Stomach (tissue), 8 donors: ENCODE measurements at regions not wholly inside any gene's neighbourhood (a gene's known extent, or its start where the extent isn't known, plus 50 kb on each side); places are given as distances from the start of the nearest gene placed in this dataset.

Source experiments
- DNase-seq, 2 donors: peaks; one replicate each; pipeline versions ENCODE4 v3.0.0 to v3.0.0-alpha.2; 2013 to 2019
- H3K27ac ChIP-seq, 5 donors: fragments of 200-600 bp in 4 of 5; sonication (generic) in 4 of 5; one replicate each; pipeline ENCODE4 v1.5.1; 2013 to 2019; ENCODE audit warnings: mild to moderate bottlenecking in 1 of 5, moderate library complexity in 1 of 5
- H3K27me3 ChIP-seq, 3 donors: fragments of 200-600 bp; sonication (generic); one replicate each; pipeline ENCODE4 v1.5.1; 2017 to 2019; ENCODE audit warnings: mixed run types in 1 of 3
- H3K36me3 ChIP-seq, 4 donors: fragments of 200-600 bp; sonication (generic); 1 replicate in 3 of 4; 2 replicates in 1 of 4; pipeline ENCODE4 v1.5.1; 2016 to 2019
- H3K4me1 ChIP-seq, 4 donors: fragments of 200-600 bp; sonication (generic); one replicate each; pipeline ENCODE4 v1.5.1; 2016 to 2019
- H3K4me3 ChIP-seq, 4 donors: fragments of 200-600 bp; sonication (generic) in 3 of 4; one replicate each; pipeline ENCODE4 v1.5.1; 2016 to 2019; ENCODE audit warnings: mild to moderate bottlenecking in 1 of 4
- H3K9me3 ChIP-seq, 4 donors: fragments of 200-600 bp; sonication (generic); one replicate each; pipeline ENCODE4 v1.5.1; 2016 to 2019
- CTCF ChIP-seq, 7 experiments: fragments of 450-650 bp in 4 of 7; fragments of 200-600 bp in 3 of 7; sonication (generic) in 3 of 7; IDR thresholded peaks; one replicate each; pipeline ENCODE4 v1.5.1; 2016 to 2019; ENCODE audit warnings: antibody characterized with exemption in 7 of 7, control low read depth in 2 of 7, mild to moderate bottlenecking in 1 of 7
- EP300 ChIP-seq: sonication (generic); formaldehyde crosslinking; IDR thresholded peaks from one replicate; pipeline ENCODE4 v1.6.1; 2017; ENCODE audit warnings: antibody characterized with exemption
- POLR2A ChIP-seq, 4 donors: fragments of 450-650 bp; IDR thresholded peaks; one replicate each; pipeline ENCODE4 v1.6.1; 2016; ENCODE audit warnings: antibody characterized with exemption in 4 of 4, control low read depth in 2 of 4, mild to moderate bottlenecking in 1 of 4, moderate library complexity in 1 of 4
- POLR2AphosphoS5 ChIP-seq, 3 donors: sonication (generic); formaldehyde crosslinking; IDR thresholded peaks; one replicate each; pipeline ENCODE4 v1.6.1; 2016; ENCODE audit warnings: antibody characterized with exemption in 3 of 3
- WGBS, 5 donors: extraction: QIAGEN DNeasy Blood & Tissue Kit in 3 of 5; methylation state at CpG; one replicate each; pipeline versions ENCODE4 v1.1.5 to v1.1.7; 2013 to 2018; 5-methylcytosine and 5-hydroxymethylcytosine counted together
- intact Hi-C: fragments of 100-400 bp; cut with DNase I; formaldehyde crosslinking; loops from one replicate; pipeline ENCODE4 v1.15.1; 2023; ENCODE audit warnings: low total_unique reads
- donor health status: healthy with polysubstance abuse.
- donor health status: Bipolar disorder and iron deficiency.
- donor health status: healthy.

GRCh38 chr18:37985126-37985525 is 419.5 kb upstream of the CELF4 start:
- TF ChIP-seq CTCF (IDR thresholded peaks at IDR 0.05) (no peak), EP300 (no peak), POLR2AphosphoS5 (IDR thresholded peaks at IDR 0.05) (no peak), POLR2A (IDR thresholded peaks at IDR 0.05) (no peak)
- H3K4me3 ChIP-seq: no peak overlapping the region

GRCh38 chr18:37980556-37980955 is 415.0 kb upstream of the CELF4 start:
- intact Hi-C loops: no loop called here
- no peak for DNase-seq
- Histone ChIP-seq H3K27ac (no peak overlapping the region), H3K4me3 (no peak overlapping the region), H3K4me1 (no peaks in the 10 kb centered on the region), H3K36me3 (no peaks in the 10 kb centered on the region), H3K27me3 (no peaks in the 10 kb centered on the region), H3K9me3 (peaks cover 0 to under 1% (median 0%) of the 10 kb centered on the region in 4 donors)
- TF ChIP-seq CTCF (IDR thresholded peaks at IDR 0.05) (no peak), POLR2AphosphoS5 (IDR thresholded peaks at IDR 0.05) (no peak)

More at GRCh38 chr18:37985126-37985525, 419.5 kb upstream of the CELF4 start:
- H3K9me3 ChIP-seq: no peaks in the 10 kb centered on the region
- DNase-seq: no peak
- 47 to 51% (median 50%) methylated on average over 5 of the region's 5 CpGs for WGBS, 5 donors
- no peaks in the 10 kb centered on the region for H3K4me1 ChIP-seq
- no peaks in the 10 kb centered on the region for H3K27me3 ChIP-seq
- H3K36me3 ChIP-seq: no peaks in the 10 kb centered on the region
- no peak overlapping the region for H3K27ac ChIP-seq
- intact Hi-C loops: no loop called here

GRCh38 chr18:37975446-37975845 is 409.8 kb upstream of the CELF4 start:
- Histone ChIP-seq H3K27ac (no peak overlapping the region), H3K4me3 (no peak overlapping the region), H3K4me1 (no peaks in the 10 kb centered on the region), H3K27me3 (no peaks in the 10 kb centered on the region), H3K9me3 (peaks cover 0 to 16% (median 8%) of the 10 kb centered on the region in 4 donors), H3K36me3 (no peaks in the 10 kb centered on the region)
- DNase-seq: no peak
- 71 to 81% (median 77%) methylated on average over 1 of the region's 1 CpG for WGBS, 5 donors
- intact Hi-C loops: no loop called here
- TF ChIP-seq POLR2A (IDR thresholded peaks at IDR 0.05): no peak
- TF ChIP-seq POLR2AphosphoS5 (IDR thresholded peaks at IDR 0.05): no peak
- no peak for TF ChIP-seq CTCF (IDR thresholded peaks at IDR 0.05)
- no peak for TF ChIP-seq EP300

- WGBS, 5 donors: 47 to 70% (median 58%) methylated on average over 1 of the region's 1 CpG
- Histone ChIP-seq H3K9me3 (peaks cover 0 to 3% (median 0%) of the 10 kb centered on the region in 4 donors), H3K4me3 (no peak overlapping the region), H3K4me1 (no peaks in the 10 kb centered on the region), H3K36me3 (no peaks in the 10 kb centered on the region), H3K27me3 (no peaks in the 10 kb centered on the region), H3K27ac (no peak overlapping the region)
- intact Hi-C loops: no loop called here
- TF ChIP-seq POLR2AphosphoS5 (IDR thresholded peaks at IDR 0.05): no peak
- TF ChIP-seq EP300: no peak
- no peak for TF ChIP-seq POLR2A (IDR thresholded peaks at IDR 0.05)
- TF ChIP-seq CTCF (IDR thresholded peaks at IDR 0.05): no peak
- no peak for DNase-seq
Observed at GRCh38 chr18:37967261-37967660, 401.7 kb upstream of the CELF4 start.
